Activated CD4-positive, alpha-beta T cell treated with anti-CD3 and anti-CD28 coated beads, Interleukin-2, amount 10 ng/mL, durations not matched to agents 7 days and 5 days (primary cell): ENCODE measurements at regions not wholly inside any gene's neighbourhood (a gene's known extent, or its start where the extent isn't known, plus 50 kb on each side); places are given as distances from the start of the nearest gene placed in this dataset.
"Not testable (repeated sequence)": the region's sequence is repeated elsewhere in the genome, so short reads cannot be mapped to it uniquely, and the experiment has no call there.

ENCODE experiments used
- CTCF ChIA-PET: fragments of 350-600 bp; sonication (Branson Sonifier 250); formaldehyde crosslinking; loops from one replicate; lab custom pipeline; 2021; ENCODE audit warnings: antibody characterized with exemption; lab: Charles Lee
- POLR2A ChIA-PET: fragments of 350-600 bp; sonication (Branson Sonifier 250); formaldehyde crosslinking; loops from one replicate; lab custom pipeline; 2021; ENCODE audit warnings: antibody characterized with exemption; lab: Charles Lee
- DNase-seq: peaks from one replicate; pipeline ENCODE4 v3.0.0-alpha.2; 2020
- H3K27ac Mint-ChIP-seq: one replicate; pipeline ENCODE4 v1.8.0; 2021; ENCODE audit warnings: mild to moderate bottlenecking, moderate library complexity, mixed read lengths
- H3K27me3 Mint-ChIP-seq: one replicate; pipeline ENCODE4 v1.8.0; 2021; ENCODE audit warnings: mixed read lengths
- H3K36me3 Mint-ChIP-seq: one replicate; pipeline ENCODE4 v1.8.0; 2021; ENCODE audit warnings: low read depth, mixed read lengths
- H3K4me1 Mint-ChIP-seq: one replicate; pipeline ENCODE4 v1.8.0; 2021; ENCODE audit warnings: mixed read lengths
- H3K4me3 Mint-ChIP-seq: one replicate; pipeline ENCODE4 v1.8.0; 2021; ENCODE audit warnings: mild to moderate bottlenecking, moderate library complexity, mixed read lengths
- H3K9me3 Mint-ChIP-seq: one replicate; pipeline ENCODE4 v1.8.0; 2021; ENCODE audit warnings: mixed read lengths

DNA sequence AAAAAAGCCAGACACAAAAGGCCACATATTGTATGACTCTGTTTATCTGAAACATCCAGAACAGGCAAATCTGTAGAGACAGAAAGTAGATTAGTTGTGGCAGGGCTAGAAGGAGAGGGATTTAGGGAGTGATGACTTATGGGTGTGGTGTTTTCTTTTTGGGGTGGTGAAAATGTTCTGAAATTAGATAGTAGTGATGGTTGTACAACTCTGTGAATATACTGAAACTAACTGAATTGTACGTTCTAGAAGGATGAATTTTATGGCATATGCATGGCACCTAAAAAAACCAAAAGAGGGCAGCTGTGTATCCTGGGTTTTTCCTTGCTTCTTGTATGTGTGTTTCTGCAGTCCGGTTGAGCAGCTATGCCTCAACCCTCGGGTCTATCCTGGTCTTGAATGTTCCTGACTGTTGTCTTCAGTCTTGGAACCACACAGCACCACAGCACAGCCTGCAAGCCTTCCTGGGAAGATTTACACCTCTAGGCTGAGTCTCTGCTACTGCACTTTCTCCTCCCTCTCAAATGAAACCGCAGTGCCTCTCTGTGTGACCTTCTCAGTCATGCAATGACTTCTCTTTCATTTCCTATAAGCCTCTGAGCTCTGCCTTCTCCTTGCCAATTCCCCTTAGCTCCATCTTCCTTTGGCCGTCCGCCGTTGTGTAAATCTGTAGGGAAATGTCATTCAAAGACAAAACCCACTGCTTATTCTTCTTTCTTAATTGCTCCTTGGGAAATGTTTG lies 269.1 kb upstream of the PLGLB1 start:
- DNase-seq, H3K27me3 Mint-ChIP-seq, POLR2A ChIA-PET, H3K9me3 Mint-ChIP-seq, CTCF ChIA-PET, H3K4me3 Mint-ChIP-seq, H3K36me3 Mint-ChIP-seq: not testable (repeated sequence)
- Mint-ChIP-seq H3K4me1 (peaks cover 16% of the 10 kb centered on the region), H3K27ac (peak overlapping the region; percentile 20)

DNA sequence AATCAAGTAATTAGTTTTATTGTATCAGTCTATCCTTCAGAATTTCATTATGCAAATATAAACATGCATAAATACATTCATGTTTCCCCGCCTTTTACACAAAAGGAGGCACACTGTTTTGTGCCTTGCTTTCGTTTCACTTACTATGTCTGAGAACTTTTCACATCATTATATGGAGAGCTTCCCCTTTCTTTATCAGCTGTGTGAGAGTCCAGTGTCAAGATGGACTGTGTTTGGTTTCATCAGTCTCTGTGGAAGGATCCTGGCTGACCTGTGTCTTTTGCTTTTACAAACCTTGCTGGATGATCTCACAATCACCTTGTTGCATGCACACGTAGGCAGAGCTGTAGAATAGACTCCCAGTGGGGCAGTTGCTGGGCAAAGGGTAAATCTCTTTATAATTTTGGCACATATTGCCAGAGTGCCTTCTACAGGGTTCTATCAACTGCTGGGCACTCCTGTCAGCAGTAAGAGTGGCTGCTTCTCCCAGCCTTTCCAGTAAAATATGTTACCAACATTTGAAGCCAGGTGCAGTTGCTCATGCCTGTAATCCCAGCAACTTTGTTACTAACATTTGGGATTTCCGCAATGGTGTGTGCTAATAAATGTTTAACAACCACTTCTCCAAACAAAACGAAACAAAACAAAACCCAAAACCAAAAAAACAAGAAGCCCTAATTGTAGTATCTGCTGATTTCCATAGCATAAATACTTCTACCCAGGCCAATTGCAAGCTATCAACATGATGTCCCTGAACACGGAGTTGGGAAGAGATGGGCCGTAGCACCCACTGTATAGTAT lies 270.0 kb upstream of the PLGLB1 start:
- H3K9me3 Mint-ChIP-seq, POLR2A ChIA-PET, H3K36me3 Mint-ChIP-seq, H3K4me3 Mint-ChIP-seq, H3K27ac Mint-ChIP-seq, H3K27me3 Mint-ChIP-seq, DNase-seq, CTCF ChIA-PET: not testable (repeated sequence)
- peaks cover 16% of the 10 kb centered on the region for H3K4me1 Mint-ChIP-seq

DNA sequence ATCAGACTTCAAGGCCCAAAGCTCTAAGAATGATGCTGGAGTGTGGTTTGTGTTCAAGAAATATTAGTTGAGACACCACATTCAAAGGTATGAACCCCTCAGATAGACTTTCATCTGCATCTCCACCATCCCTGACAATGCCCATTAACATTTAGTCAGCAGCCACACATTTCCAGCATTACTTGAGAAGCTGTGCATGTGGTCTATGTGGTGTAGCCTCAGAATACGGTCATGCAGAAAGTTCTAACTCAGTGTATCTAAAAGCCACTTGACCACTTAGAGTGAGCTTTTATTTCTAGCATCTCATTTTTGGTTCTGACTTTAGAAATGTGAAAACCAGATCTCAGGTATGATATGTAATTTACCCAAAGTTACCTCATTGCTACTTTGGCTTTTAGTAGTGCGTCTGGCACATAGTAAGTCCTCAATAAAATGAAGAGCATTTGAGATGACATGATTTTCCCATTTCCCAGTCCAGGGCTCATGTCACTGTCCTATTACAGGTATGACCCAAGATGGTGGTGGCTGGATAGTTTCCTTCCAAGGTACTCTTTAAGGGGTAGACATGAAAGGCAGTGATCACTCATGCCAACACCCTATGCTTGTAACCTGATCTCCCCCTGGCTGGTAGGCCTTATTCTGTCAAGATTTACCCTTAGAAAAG lies 272.4 kb upstream of the PLGLB1 start:
- H3K36me3 Mint-ChIP-seq, H3K27me3 Mint-ChIP-seq, H3K4me3 Mint-ChIP-seq, DNase-seq, CTCF ChIA-PET, H3K9me3 Mint-ChIP-seq, H3K27ac Mint-ChIP-seq: not testable (repeated sequence)
- H3K4me1 Mint-ChIP-seq, result peaks cover 16% of the 10 kb centered on the region
- POLR2A ChIA-PET, result interaction anchor here (0.6 kb wide), 1 partner anchor 30 kb away, joined by 5 read pairs; no protein-coding TSS in a partner anchor

GRCh38 chr2:87295135-87295534 lies 273.5 kb upstream of the PLGLB1 start:
- peaks cover 16% of the 10 kb centered on the region for H3K4me1 Mint-ChIP-seq
- DNase-seq, H3K27me3 Mint-ChIP-seq, POLR2A ChIA-PET, CTCF ChIA-PET, H3K36me3 Mint-ChIP-seq, H3K9me3 Mint-ChIP-seq, H3K27ac Mint-ChIP-seq, H3K4me3 Mint-ChIP-seq: not testable (repeated sequence)

GRCh38 chr2:87301349-87301748 lies 279.7 kb upstream of the PLGLB1 start:
- H3K36me3 Mint-ChIP-seq, H3K9me3 Mint-ChIP-seq, H3K4me3 Mint-ChIP-seq, POLR2A ChIA-PET, H3K4me1 Mint-ChIP-seq, DNase-seq, CTCF ChIA-PET, H3K27ac Mint-ChIP-seq, H3K27me3 Mint-ChIP-seq: not testable (repeated sequence)

DNA sequence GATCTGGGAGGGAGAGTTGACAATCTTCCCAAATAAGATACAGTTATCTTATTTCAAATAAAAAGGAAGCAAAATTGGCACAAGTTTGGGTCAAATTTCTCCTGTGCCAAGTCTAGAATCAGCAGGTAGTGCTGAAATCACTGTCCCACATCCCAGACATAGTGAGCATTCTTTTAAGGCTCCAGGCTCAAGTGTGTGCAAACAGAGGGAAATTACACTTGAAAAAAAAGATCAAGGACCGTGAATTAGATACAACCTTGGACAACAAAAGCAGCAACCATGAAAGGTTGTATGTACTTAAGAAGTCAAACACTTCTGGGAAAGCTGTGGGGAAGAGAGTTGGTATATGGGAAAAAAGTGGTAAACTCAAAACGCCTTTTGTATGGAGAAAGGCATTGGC lies 280.2 kb upstream of the PLGLB1 start:
- H3K36me3 Mint-ChIP-seq, H3K4me1 Mint-ChIP-seq, H3K9me3 Mint-ChIP-seq, DNase-seq, H3K27ac Mint-ChIP-seq, POLR2A ChIA-PET, CTCF ChIA-PET, H3K27me3 Mint-ChIP-seq, H3K4me3 Mint-ChIP-seq: not testable (repeated sequence)

- H3K36me3 Mint-ChIP-seq, H3K27me3 Mint-ChIP-seq, H3K4me3 Mint-ChIP-seq, H3K4me1 Mint-ChIP-seq, CTCF ChIA-PET, DNase-seq, H3K27ac Mint-ChIP-seq, H3K9me3 Mint-ChIP-seq, POLR2A ChIA-PET: not testable (repeated sequence)
Observed at GRCh38 chr2:87308621-87309020, 287.0 kb upstream of the PLGLB1 start.

DNA sequence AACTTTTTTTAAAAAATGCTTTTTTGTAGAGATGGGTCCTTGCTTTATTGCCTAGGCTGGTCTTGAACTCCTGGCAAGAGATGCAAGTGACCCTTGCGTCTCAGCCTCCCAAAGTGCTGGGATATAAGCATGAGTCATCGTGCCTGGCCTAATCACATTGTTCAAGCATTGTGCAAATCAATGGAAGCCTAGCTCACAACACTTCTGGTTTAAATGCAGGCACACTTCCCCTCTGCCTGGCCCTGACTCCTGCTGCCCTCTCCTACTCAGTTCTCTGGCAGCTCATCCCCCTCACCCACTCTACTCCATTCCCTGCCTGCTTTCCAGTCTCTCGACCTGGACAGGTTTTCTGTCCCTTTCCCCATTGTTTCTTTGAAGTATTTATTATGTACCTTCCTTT lies 288.1 kb upstream of the PLGLB1 start:
- H3K4me1 Mint-ChIP-seq, H3K27me3 Mint-ChIP-seq, H3K4me3 Mint-ChIP-seq, CTCF ChIA-PET, H3K9me3 Mint-ChIP-seq, POLR2A ChIA-PET, H3K27ac Mint-ChIP-seq, H3K36me3 Mint-ChIP-seq, DNase-seq: not testable (repeated sequence)

DNA sequence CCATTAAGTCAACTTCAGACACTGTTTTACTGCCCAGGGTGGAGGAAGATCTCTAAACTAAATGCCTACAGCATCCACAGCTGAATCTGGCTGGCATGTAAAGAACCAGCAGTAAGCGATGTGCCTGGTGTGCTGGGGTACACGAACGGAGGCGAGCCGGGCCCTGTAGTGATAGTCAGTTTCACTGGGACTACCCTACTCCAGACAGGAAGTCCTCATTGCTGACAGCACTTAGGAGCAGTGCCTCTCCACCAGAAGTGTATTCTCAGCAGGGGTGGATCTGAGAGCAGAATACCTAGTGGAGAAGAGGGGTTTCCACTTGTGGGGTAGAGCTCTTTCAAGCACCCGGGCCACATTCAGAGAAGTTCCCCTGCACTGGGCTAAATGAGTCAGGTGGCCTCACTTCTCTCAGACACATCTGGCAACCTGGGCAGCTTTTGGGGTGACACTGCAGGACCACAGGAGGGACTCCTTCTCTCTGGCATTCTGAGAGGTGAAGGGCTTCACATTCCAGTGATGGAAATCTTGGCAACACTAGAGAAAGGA lies 290.3 kb upstream of the PLGLB1 start:
- POLR2A ChIA-PET, H3K4me3 Mint-ChIP-seq, CTCF ChIA-PET, H3K9me3 Mint-ChIP-seq, H3K36me3 Mint-ChIP-seq, H3K4me1 Mint-ChIP-seq, H3K27me3 Mint-ChIP-seq, DNase-seq: not testable (repeated sequence)
- peak overlapping the region; percentile 36 for H3K27ac Mint-ChIP-seq

DNA sequence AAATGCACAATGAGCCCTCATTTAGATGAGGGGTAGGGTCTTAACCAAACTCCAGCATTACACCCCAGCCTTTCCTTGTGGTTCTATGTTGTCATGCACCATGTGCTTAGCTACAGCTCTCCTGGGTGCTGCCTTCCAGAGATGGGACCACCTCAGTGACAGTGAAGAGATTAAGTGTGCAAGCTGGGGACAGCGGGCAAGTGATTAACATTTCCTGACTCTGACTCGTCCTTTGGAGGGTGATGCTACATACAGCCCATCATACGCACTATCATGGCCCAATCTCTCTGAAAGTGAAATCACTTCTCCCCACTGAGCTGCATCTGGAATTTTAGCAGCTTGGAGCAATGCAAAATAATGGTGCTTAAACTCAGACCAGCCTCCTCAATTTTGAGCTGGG lies 293.0 kb upstream of the PLGLB1 start:
- DNase-seq, H3K36me3 Mint-ChIP-seq, POLR2A ChIA-PET, H3K4me3 Mint-ChIP-seq, CTCF ChIA-PET, H3K9me3 Mint-ChIP-seq, H3K27me3 Mint-ChIP-seq: not testable (repeated sequence)
- peaks cover 12% of the 10 kb centered on the region for H3K4me1 Mint-ChIP-seq
- H3K27ac Mint-ChIP-seq, result peak overlapping the region; percentile 41

DNA sequence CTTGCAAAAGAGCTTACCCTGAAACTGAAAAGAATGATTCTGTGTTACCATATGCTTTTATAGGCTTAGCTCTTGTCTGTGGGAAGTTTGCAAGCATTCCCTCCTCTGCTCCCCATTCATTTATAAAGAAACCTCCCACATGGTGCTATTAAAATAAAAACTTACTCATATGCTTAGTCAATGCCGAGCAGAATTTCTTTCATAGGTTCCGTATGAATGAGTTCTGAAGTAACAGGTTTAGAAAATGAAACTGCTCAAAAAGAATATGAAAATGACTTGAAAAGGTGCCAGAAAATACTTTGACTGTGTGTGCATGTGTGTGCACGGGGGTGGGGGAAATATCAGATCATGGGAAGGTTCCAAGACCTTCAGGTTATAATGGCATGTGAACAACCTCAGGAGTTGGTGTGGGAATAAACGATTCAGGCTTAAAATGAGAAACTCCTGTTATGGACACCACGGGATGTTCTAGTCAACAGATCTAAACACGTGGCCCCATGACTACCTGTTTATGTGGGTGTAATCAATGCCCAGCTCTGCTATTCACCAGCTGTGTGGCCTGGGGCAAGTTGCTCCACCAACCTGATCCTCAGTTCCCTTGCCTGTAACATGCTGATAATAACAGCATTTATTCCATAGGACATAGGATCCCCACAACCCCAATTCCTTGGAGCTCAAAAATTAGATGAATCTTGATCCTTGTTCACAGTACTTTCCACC lies 293.7 kb upstream of the PLGLB1 start:
- DNase-seq, POLR2A ChIA-PET, CTCF ChIA-PET, H3K27ac Mint-ChIP-seq, H3K4me3 Mint-ChIP-seq, H3K9me3 Mint-ChIP-seq, H3K36me3 Mint-ChIP-seq, H3K27me3 Mint-ChIP-seq: not testable (repeated sequence)
- H3K4me1 Mint-ChIP-seq, result peaks cover 13% of the 10 kb centered on the region

DNA sequence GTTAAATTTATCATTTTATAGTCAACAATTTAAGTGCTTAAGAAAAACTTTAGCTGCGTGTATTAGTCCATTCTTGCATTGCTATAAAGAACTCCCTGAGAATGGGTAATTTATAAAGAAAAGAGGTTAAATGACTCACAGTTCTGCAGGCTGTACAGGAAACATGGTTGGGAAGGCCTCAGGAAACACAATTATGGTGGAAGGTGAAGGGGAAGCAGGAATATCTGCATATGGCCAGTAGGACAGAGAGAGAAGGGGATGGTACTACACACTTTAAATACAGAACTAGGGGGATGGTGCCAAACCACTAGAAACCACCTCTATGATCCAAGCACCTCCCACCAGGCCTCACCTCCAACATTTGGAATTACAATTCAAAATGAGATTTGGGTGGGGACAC lies 295.5 kb upstream of the PLGLB1 start:
- H3K9me3 Mint-ChIP-seq, H3K27me3 Mint-ChIP-seq, CTCF ChIA-PET, H3K4me3 Mint-ChIP-seq, DNase-seq, POLR2A ChIA-PET, H3K27ac Mint-ChIP-seq, H3K36me3 Mint-ChIP-seq: not testable (repeated sequence)
- peaks cover 16% of the 10 kb centered on the region for H3K4me1 Mint-ChIP-seq
